Adrenal gland (tissue), 9 donors: ENCODE measurements at regions not wholly inside any gene's neighbourhood (a gene's known extent, or its start where the extent isn't known, plus 50 kb on each side); places are given as distances from the start of the nearest gene placed in this dataset.

Experiments
- DNase-seq, 7 donors: peaks; one replicate each; pipeline ENCODE4 v3.0.0-alpha.2; 2019 to 2020
- H3K27ac ChIP-seq, 5 donors: fragments of 200-600 bp; sonication (generic) in 4 of 5; 1 replicate in 3 of 5; 2 replicates in 2 of 5; pipeline versions ENCODE4 v1.5.1 to v1.8.0; 2016 to 2020; ENCODE audit warnings: mild to moderate bottlenecking in 1 of 5
- H3K27me3 ChIP-seq: fragments of 200-600 bp; 2 replicates; pipeline ENCODE4 v1.8.0; 2021
- H3K36me3 ChIP-seq, 2 donors: fragments of 200-600 bp; replicated peaks in 1 of 2; 1 replicate in 1 of 2; 2 replicates in 1 of 2; pipeline versions ENCODE4 v1.5.1 to v1.8.0; 2018 to 2022
- H3K4me1 ChIP-seq, 2 donors: fragments of 200-600 bp; replicated peaks in 1 of 2; 1 replicate in 1 of 2; 2 replicates in 1 of 2; pipeline versions ENCODE4 v1.5.1 to v1.8.0; 2018 to 2021
- H3K4me3 ChIP-seq, 4 donors: fragments of 200-600 bp; sonication (generic) in 3 of 4; one replicate each; pipeline ENCODE4 v1.5.1; 2016 to 2018
- H3K9me3 ChIP-seq, 3 donors: fragments of 200-600 bp; sonication (generic) in 1 of 3; replicated peaks in 1 of 3; 1 replicate in 2 of 3; 2 replicates in 1 of 3; pipeline versions ENCODE4 v1.5.1 to v1.8.0; 2016 to 2021
- CTCF ChIP-seq, 6 experiments: fragments of 450-650 bp in 4 of 6; fragments of 200-600 bp in 2 of 6; sonication (generic) in 1 of 6; IDR thresholded peaks; 1 replicate in 5 of 6; 2 replicates in 1 of 6; pipeline versions ENCODE4 v1.5.1 to v1.8.0; 2016 to 2021; ENCODE audit warnings: antibody characterized with exemption in 6 of 6, mild to moderate bottlenecking in 2 of 6, moderate library complexity in 1 of 6
- POLR2A ChIP-seq, 2 donors: fragments of 450-650 bp; IDR thresholded peaks; one replicate each; pipeline ENCODE4 v1.6.1; 2017; ENCODE audit warnings: antibody characterized with exemption in 2 of 2, mild to moderate bottlenecking in 2 of 2, moderate library complexity in 1 of 2
- WGBS, 4 donors: extraction: QIAGEN DNeasy Blood & Tissue Kit in 2 of 4; methylation state at CpG; one replicate each; pipeline versions ENCODE4 v1.1.5 to v1.1.7; 2013 to 2017; 5-methylcytosine and 5-hydroxymethylcytosine counted together
- intact Hi-C, 2 donors: fragments of 100-400 bp; cut with DNase I; formaldehyde crosslinking; loops; one replicate each; pipeline versions ENCODE4 v1.14.1 to v1.15.0; 2022 to 2023
- donor health status: healthy with polysubstance abuse.
- donor health status: Bipolar disorder and iron deficiency.
- donor health status: DM: yes; HTN: yes; CAD: no.
- donor health status: DM: no; HTN: no; CAD: no.
- donor health status: DM: no; HTN: no; CAD: no.

- intact Hi-C loops, result no loop called here
- WGBS, 4 donors, result 68 to 78% (median 71%) methylated on average over 5 of the region's 5 CpGs
- Histone ChIP-seq H3K4me1 (no peaks in the 10 kb centered on the region), H3K27me3 (peaks cover 3% of the 10 kb centered on the region), H3K4me3 (no peak overlapping the region), H3K27ac (no peak overlapping the region), H3K36me3 (no peaks in the 10 kb centered on the region), H3K9me3 (no peaks in the 10 kb centered on the region)
- no peak for TF ChIP-seq CTCF (IDR thresholded peaks at IDR 0.05)
- TF ChIP-seq POLR2A (IDR thresholded peaks at IDR 0.05), result no peak
- no peak for DNase-seq
Observed at GRCh38 chr5:66494437-66494836, 101.8 kb upstream of the MAST4 start.

GRCh38 chr5:66498791-66499207 is 97.4 kb upstream of the MAST4 start:
- H3K36me3 ChIP-seq, result no peaks in the 10 kb centered on the region
- H3K4me3 ChIP-seq, result no peak overlapping the region
- no peaks in the 10 kb centered on the region for H3K4me1 ChIP-seq
- no peak for TF ChIP-seq POLR2A (IDR thresholded peaks at IDR 0.05)
- peak in 5 of 6 experiments; percentile 11 to 45 (median 34) for TF ChIP-seq CTCF (IDR thresholded peaks at IDR 0.05)
- H3K27ac ChIP-seq, result no peak overlapping the region
- peak in 6 of 7 donors; percentile 19 to 57 (median 42) for DNase-seq
- no peaks in the 10 kb centered on the region for H3K9me3 ChIP-seq
- WGBS, 4 donors, result 84 to 90% (median 87%) methylated on average over 4 of the region's 4 CpGs
- intact Hi-C loops, result no loop called here
- peaks cover 3% of the 10 kb centered on the region for H3K27me3 ChIP-seq

- Histone ChIP-seq H3K9me3 (no peaks in the 10 kb centered on the region), H3K4me3 (no peak overlapping the region), H3K27me3 (no peaks in the 10 kb centered on the region), H3K27ac (no peak overlapping the region), H3K4me1 (no peaks in the 10 kb centered on the region), H3K36me3 (no peaks in the 10 kb centered on the region)
- intact Hi-C loops, result no loop called here
- no peak for DNase-seq
- 94 to 100% (median 96%) methylated on average over 7 to 30 of the region's 30 CpGs for WGBS, 4 donors
- no peak for TF ChIP-seq POLR2A (IDR thresholded peaks at IDR 0.05)
- no peak for TF ChIP-seq CTCF (IDR thresholded peaks at IDR 0.05)
Observed at GRCh38 chr5:66503203-66503789, 92.9 kb upstream of the MAST4 start.

- H3K9me3 ChIP-seq, result no peaks in the 10 kb centered on the region
- DNase-seq, result no peak
- intact Hi-C loops, result no loop called here
- no peaks in the 10 kb centered on the region for H3K4me1 ChIP-seq
- no peaks in the 10 kb centered on the region for H3K36me3 ChIP-seq
- H3K27me3 ChIP-seq, result no peaks in the 10 kb centered on the region
- H3K4me3 ChIP-seq, result no peak overlapping the region
- H3K27ac ChIP-seq, result no peak overlapping the region
- 89 to 96% (median 95%) methylated on average over 2 of the region's 2 CpGs for WGBS, 4 donors
- TF ChIP-seq CTCF (IDR thresholded peaks at IDR 0.05), result no peak
- no peak for TF ChIP-seq POLR2A (IDR thresholded peaks at IDR 0.05)
Observed at GRCh38 chr5:66507106-66507505, 89.1 kb upstream of the MAST4 start.
